GM13977 (cell line): ENCODE measurements at regions not wholly inside any gene's neighbourhood (a gene's known extent, or its start where the extent isn't known, plus 50 kb on each side); places are given as distances from the start of the nearest gene placed in this dataset.

ENCODE experiments used
- DNase-seq: peaks from one replicate; pipeline ENCODE4 v3.0.0; 2012; ENCODE audit warnings: low spot score
- in situ Hi-C: fragments of 300-500 bp; cut with MboI; formaldehyde crosslinking; loops from one replicate; pipeline ENCODE4 v1.12.0; 2022; ENCODE audit warnings: low sequenced_read_pairs, low pct_unique_long_range_greater_than_20kb, mixed read lengths, inconsistent platforms; ENCODE audit not compliant: unreplicated experiment
- TF ChIP-seq, protein P1 (sequence below): IDR thresholded peaks from 2 replicates; pipeline ENCODE4 v1.5.1; 2012; ENCODE audit warnings: mild to moderate bottlenecking, control low read depth; ENCODE audit not compliant: insufficient read depth; ENCODE audit errors: extremely low read depth, missing control alignments

DNA sequence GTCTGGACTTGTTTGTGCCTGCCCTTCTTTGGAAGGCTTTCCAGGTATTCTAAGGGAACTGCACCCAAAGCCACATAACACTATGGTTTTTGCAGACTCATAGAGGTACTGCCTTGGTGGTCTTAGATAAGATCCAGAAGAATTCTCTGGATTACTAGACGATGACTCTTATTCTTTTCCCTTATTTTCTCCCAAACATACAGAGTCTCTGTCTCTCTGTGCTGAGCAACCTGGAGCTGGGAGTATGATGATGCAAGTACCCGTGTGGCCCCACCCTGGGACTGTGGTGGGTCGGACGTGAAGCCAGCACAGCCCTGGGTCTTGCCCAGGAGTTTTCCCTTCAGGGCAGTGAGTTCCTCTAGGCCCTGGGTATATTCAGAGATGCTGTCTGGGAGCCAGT, 1342.4 kb upstream of the TENM3 start:
- in situ Hi-C loops = no loop called here
- DNase-seq = no peak
- TF ChIP-seq, protein P1, sequence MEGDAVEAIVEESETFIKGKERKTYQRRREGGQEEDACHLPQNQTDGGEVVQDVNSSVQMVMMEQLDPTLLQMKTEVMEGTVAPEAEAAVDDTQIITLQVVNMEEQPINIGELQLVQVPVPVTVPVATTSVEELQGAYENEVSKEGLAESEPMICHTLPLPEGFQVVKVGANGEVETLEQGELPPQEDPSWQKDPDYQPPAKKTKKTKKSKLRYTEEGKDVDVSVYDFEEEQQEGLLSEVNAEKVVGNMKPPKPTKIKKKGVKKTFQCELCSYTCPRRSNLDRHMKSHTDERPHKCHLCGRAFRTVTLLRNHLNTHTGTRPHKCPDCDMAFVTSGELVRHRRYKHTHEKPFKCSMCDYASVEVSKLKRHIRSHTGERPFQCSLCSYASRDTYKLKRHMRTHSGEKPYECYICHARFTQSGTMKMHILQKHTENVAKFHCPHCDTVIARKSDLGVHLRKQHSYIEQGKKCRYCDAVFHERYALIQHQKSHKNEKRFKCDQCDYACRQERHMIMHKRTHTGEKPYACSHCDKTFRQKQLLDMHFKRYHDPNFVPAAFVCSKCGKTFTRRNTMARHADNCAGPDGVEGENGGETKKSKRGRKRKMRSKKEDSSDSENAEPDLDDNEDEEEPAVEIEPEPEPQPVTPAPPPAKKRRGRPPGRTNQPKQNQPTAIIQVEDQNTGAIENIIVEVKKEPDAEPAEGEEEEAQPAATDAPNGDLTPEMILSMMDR = no peak

DNA sequence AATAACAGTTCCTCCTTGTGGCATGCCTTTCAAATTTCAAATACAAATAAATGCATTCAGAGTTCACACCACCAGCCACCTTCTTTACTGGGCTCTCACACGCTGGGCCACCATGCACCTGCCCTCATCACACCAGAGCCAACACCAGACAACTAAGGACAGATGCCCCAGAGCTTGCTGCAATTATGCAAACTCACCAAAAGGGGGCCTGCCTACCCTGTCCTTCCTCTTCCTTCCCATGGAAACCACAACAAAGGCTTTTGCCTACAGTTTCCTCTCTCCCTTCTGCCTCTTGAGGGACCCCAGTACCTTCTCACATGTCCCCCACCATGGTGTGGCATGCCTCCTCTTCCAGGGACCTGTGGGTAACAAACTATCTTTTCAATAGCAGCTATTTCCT, 1333.9 kb upstream of the TENM3 start:
- peak; percentile 18 for DNase-seq
- in situ Hi-C loops = no loop called here
- TF ChIP-seq, protein P1 = peak; percentile 47

DNA sequence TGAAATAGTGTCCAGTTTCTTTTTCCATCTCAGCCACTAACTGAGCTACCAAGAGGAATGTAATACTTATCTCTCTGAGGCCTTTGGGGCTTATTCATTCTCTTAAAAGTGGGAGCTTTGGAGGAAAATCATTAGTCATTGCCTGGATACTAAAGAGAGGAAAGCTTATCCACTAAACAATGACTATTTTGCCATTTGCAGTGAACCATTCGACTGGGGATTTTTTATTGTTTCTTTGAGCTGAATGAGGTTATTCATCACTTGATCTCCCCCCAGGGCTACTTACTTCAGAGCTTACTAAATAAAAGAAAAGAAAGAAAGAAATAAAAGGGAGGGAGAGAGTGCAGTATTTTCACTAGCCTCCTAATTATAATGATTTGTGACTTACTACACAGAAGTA, 1329.5 kb upstream of the TENM3 start:
- in situ Hi-C loops = no loop called here
- TF ChIP-seq, protein P1 = no peak
- DNase-seq = no peak

DNA sequence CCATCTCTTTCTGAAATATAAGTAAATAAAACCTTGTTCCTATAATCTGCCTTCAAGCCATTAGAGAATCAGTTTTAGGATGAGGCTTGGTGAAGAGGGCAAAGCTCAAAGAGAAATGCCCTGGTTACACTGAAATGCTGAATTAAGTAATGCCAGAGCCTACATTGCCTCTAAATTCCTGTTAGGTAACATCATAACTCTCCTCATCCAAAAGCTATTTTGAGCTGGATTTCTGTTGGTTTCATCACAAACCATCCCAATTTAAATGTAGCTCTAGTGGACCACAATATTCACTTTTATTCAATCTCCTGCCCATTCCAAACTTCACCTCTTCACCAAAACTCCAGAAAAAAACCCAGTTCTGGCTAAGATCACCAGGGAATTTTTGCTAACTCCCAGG, 1319.7 kb upstream of the TENM3 start:
- TF ChIP-seq, protein P1 = no peak
- no peak for DNase-seq
- in situ Hi-C loops = no loop called here

DNA sequence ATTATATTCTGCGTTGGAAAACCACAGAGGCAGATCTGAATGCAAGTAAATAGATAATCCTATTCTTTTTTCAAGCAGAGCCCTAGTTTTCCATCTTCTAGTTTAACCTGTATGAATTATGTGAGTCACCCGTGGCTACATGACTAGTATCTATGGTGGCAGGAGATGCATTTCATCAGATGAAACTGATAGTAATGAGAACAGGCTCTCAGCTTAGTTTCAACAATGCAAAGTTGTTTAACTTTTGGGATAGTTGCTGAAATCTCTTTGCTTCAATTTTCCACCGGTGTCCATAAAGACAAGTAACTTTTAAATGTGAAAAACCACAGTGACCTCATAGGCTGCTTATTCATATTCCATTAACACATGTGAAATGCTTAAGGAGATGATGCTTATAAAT, 1317.4 kb upstream of the TENM3 start:
- TF ChIP-seq, protein P1 = no peak
- DNase-seq = no peak
- in situ Hi-C loops = no loop called here

DNA sequence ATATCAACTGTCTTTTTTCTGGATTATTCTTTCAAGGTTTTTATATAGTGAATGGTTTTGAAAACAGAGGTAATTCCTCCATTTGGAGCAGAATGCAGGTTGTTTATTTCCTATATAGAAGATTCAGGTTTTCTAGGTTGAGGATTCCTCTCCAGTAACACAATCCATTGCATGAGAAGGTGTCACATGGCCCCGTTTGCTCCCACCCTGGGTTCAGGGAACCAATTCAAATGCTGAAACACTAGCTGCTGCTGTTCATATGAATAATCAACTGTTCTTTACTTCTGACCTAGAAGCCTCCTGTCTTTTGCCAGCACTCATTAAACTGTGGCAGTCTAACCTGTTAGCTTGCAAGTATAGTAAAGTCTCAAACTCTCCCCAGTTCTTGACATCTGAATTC, 1316.9 kb upstream of the TENM3 start:
- DNase-seq = no peak
- TF ChIP-seq, protein P1 = no peak
- in situ Hi-C loops = no loop called here
